B cell (primary cell): ENCODE measurements at regions not wholly inside any gene's neighbourhood (a gene's known extent, or its start where the extent isn't known, plus 50 kb on each side); places are given as distances from the start of the nearest gene placed in this dataset.

Experiments
- ATAC-seq: fragments of 200-7000 bp; cut with Tn5 transposase; one replicate; pipeline ENCODE4 v1.10.0; 2021; ENCODE audit warnings: low read depth, mild to moderate bottlenecking, moderate number of reproducible peaks, moderate library complexity
- CTCF ChIA-PET: fragments of 350-600 bp; sonication (Branson Sonifier 250); formaldehyde crosslinking; loops from one replicate; lab custom pipeline; 2021; ENCODE audit warnings: antibody characterized with exemption, inconsistent platforms; lab: Charles Lee
- POLR2A ChIA-PET: fragments of 350-600 bp; sonication (Branson Sonifier 250); formaldehyde crosslinking; loops from one replicate; lab custom pipeline; 2021; ENCODE audit warnings: antibody characterized with exemption; lab: Charles Lee
- DNase-seq: peaks from one replicate; pipeline ENCODE4 v3.0.0; 2013
- H2AFZ ChIP-seq: 2 replicates; pipeline ENCODE4 v1.6.1; 2012; ENCODE audit warnings: mild to moderate bottlenecking, low read depth, low read length; ENCODE audit not compliant: insufficient read depth, poor library complexity, severe bottlenecking
- H3K27ac ChIP-seq, 2 donors: 1 replicate in 1 of 2; 2 replicates in 1 of 2; pipeline ENCODE4 v1.5.1; 2012 to 2013; ENCODE audit warnings: low read length in 2 of 2, mild to moderate bottlenecking in 2 of 2, moderate library complexity in 1 of 2
- H3K27me3 ChIP-seq, 4 experiments: fragments of 200-600 bp in 1 of 4; sonication (generic) in 1 of 4; replicated peaks in 1 of 4; 1 replicate in 2 of 4; 2 replicates in 2 of 4; pipeline versions ENCODE4 v1.6.1 to v1.7.0; 2013 to 2016; ENCODE audit warnings: low read length in 3 of 4, mild to moderate bottlenecking in 2 of 4, mixed read lengths in 1 of 4, moderate library complexity in 1 of 4; ENCODE audit not compliant: insufficient read depth in 4 of 4, control insufficient read depth in 3 of 4; ENCODE audit errors: control extremely low read depth in 1 of 4
- H3K36me3 ChIP-seq, 2 experiments: replicated peaks in 1 of 2; 1 replicate in 1 of 2; 2 replicates in 1 of 2; pipeline versions ENCODE4 v1.6.1 to v1.7.1; 2013; ENCODE audit warnings: low read length in 1 of 2; ENCODE audit not compliant: insufficient read depth in 2 of 2, control insufficient read depth in 1 of 2; ENCODE audit errors: control extremely low read depth in 1 of 2, extremely low read depth in 1 of 2
- H3K4me1 ChIP-seq, 2 donors: fragments of 200-600 bp in 1 of 2; sonication (generic) in 1 of 2; 1 replicate in 1 of 2; 2 replicates in 1 of 2; pipeline versions ENCODE4 v1.5.1 to v1.6.1; 2013 to 2017; ENCODE audit warnings: low read length in 2 of 2; ENCODE audit not compliant: control insufficient read depth in 2 of 2, insufficient read depth in 2 of 2
- H3K4me2 ChIP-seq: replicated peaks from 2 replicates; pipeline ENCODE3; 2012; ENCODE audit warnings: mild to moderate bottlenecking, low read depth, low read length; ENCODE audit not compliant: poor library complexity, severe bottlenecking
- H3K4me3 ChIP-seq, 5 experiments: fragments of 200-600 bp in 1 of 5; sonication (generic) in 1 of 5; 1 replicate in 3 of 5; 2 replicates in 2 of 5; pipeline versions ENCODE4 v1.5.1 to v1.7.0; 2011 to 2016; ENCODE audit warnings: low read length in 4 of 5, mild to moderate bottlenecking in 4 of 5, low read depth in 2 of 5, control low read depth in 1 of 5, moderate library complexity in 1 of 5; ENCODE audit not compliant: insufficient read depth in 1 of 5; ENCODE audit errors: control extremely low read depth in 1 of 5, extremely low read depth in 1 of 5
- H3K79me2 ChIP-seq: fragments of 200-600 bp; sonication (generic); one replicate; pipeline ENCODE4 v1.6.0; 2016; ENCODE audit warnings: low read length; ENCODE audit not compliant: control insufficient read depth, insufficient read depth
- H3K9ac ChIP-seq: fragments of 200-600 bp; sonication (generic); 2 replicates; pipeline ENCODE4 v1.6.1; 2017; ENCODE audit warnings: mild to moderate bottlenecking, low read length, moderate library complexity
- H3K9me3 ChIP-seq, 3 donors: one replicate each; pipeline versions ENCODE4 v1.6.1 to v1.7.1; 2013; ENCODE audit warnings: low read length in 2 of 3; ENCODE audit not compliant: control insufficient read depth in 2 of 3, insufficient read depth in 1 of 3; ENCODE audit errors: control extremely low read depth in 1 of 3
- H4K20me1 ChIP-seq: 2 replicates; pipeline ENCODE4 v1.6.0; 2012; ENCODE audit warnings: mild to moderate bottlenecking, low read length; ENCODE audit not compliant: insufficient read depth, control insufficient read depth, poor library complexity, severe bottlenecking
- H3K27ac Mint-ChIP-seq: one replicate; pipeline ENCODE4 v1.8.0; 2021; ENCODE audit warnings: mixed read lengths
- H3K27me3 Mint-ChIP-seq: one replicate; pipeline ENCODE4 v1.8.0; 2021; ENCODE audit warnings: mixed read lengths
- H3K4me1 Mint-ChIP-seq: one replicate; pipeline ENCODE4 v1.8.0; 2021; ENCODE audit warnings: mixed read lengths
- H3K4me3 Mint-ChIP-seq: one replicate; pipeline ENCODE4 v1.8.0; 2021; ENCODE audit warnings: mixed read lengths
- H3K9me3 Mint-ChIP-seq: one replicate; pipeline ENCODE4 v1.8.0; 2022; ENCODE audit warnings: mixed read lengths; ENCODE audit not compliant: insufficient read depth
- CTCF ChIP-seq: fragments of 200-600 bp; IDR thresholded peaks from one replicate; pipeline ENCODE4 v1.8.0; 2022; ENCODE audit warnings: antibody characterized with exemption, mild to moderate bottlenecking
- EZH2 ChIP-seq: IDR thresholded peaks from 2 replicates; pipeline ENCODE4 v1.6.1; 2012; ENCODE audit warnings: borderline replicate concordance, low read depth, mild to moderate bottlenecking, moderate library complexity, low read length; ENCODE audit not compliant: insufficient read depth, poor library complexity, severe bottlenecking
- WGBS: methylation state at CpG from one replicate; pipeline ENCODE4 v1.1.5; 2013; ENCODE audit warnings: missing lambda C conversion rate; ENCODE audit not compliant: insufficient coverage; 5-methylcytosine and 5-hydroxymethylcytosine counted together
- intact Hi-C: fragments of 100-400 bp; cut with micrococcal nuclease; formaldehyde crosslinking; loops from one replicate; pipeline ENCODE4 v1.10.0; 2022

- ATAC-seq (no peak), DNase-seq (no peak)
- TF ChIP-seq CTCF: no peak
- no peak for TF ChIP-seq EZH2
- H3K36me3 ChIP-seq: no peaks in the 10 kb centered on the region
- H3K4me3 ChIP-seq: no peak overlapping the region
- ChIA-PET POLR2A (no interaction called here), CTCF (interaction anchor here (0.9 to 1.9 kb wide), 3 partner anchors 518 to 523 kb away, joined by 3 to 7 read pairs (median 4); no protein-coding TSS in a partner anchor)
- H3K9ac ChIP-seq: no peak overlapping the region
- WGBS: no CpG with 5 or more reads among the region's 1 CpG
- H3K27ac Mint-ChIP-seq: no peak overlapping the region
- no peak overlapping the region for H3K27ac ChIP-seq
- no peaks in the 10 kb centered on the region for H3K79me2 ChIP-seq
- H3K9me3 ChIP-seq: peaks cover 0 to 5% (median 0%) of the 10 kb centered on the region in 3 donors
- no peaks in the 10 kb centered on the region for H3K4me1 Mint-ChIP-seq
- no peak overlapping the region for H3K4me2 ChIP-seq
- H3K27me3 ChIP-seq: no peaks in the 10 kb centered on the region
- H3K27me3 Mint-ChIP-seq: no peaks in the 10 kb centered on the region
- peaks cover 6% of the 10 kb centered on the region for H3K9me3 Mint-ChIP-seq
- no peaks in the 10 kb centered on the region for H4K20me1 ChIP-seq
- no peaks in the 10 kb centered on the region for H3K4me1 ChIP-seq
- no peak overlapping the region for H2AFZ ChIP-seq
- H3K4me3 Mint-ChIP-seq: no peak overlapping the region
- intact Hi-C loops: loop anchor here (1.0 kb wide), 1 partner anchor 521 kb away; no protein-coding TSS in a partner anchor
Measured at GRCh38 chr5:40166802-40167201, 512.9 kb upstream of the PTGER4 start.

- Histone ChIP-seq H3K4me1 (no peaks in the 10 kb centered on the region), H3K27me3 (no peaks in the 10 kb centered on the region), H3K4me2 (no peak overlapping the region), H3K9me3 (peaks cover 0 to 5% (median 0%) of the 10 kb centered on the region in 3 donors), H3K79me2 (no peaks in the 10 kb centered on the region), H2AFZ (no peak overlapping the region), H3K4me3 (no peak overlapping the region), H3K36me3 (no peaks in the 10 kb centered on the region), H4K20me1 (no peaks in the 10 kb centered on the region), H3K27ac (no peak overlapping the region), H3K9ac (no peak overlapping the region)
- no peak for TF ChIP-seq CTCF
- H3K4me1 Mint-ChIP-seq: no peaks in the 10 kb centered on the region
- H3K27ac Mint-ChIP-seq: no peak overlapping the region
- peaks cover under 1% of the 10 kb centered on the region for H3K27me3 Mint-ChIP-seq
- intact Hi-C loops: loop anchor here (1.0 kb wide), 1 partner anchor 522 kb away; no protein-coding TSS in a partner anchor
- DNase-seq (no peak), ATAC-seq (no peak)
- no peak overlapping the region for H3K4me3 Mint-ChIP-seq
- CTCF ChIA-PET: interaction anchor here (0.7 to 1.9 kb wide), 4 partner anchors 65 to 523 kb away, joined by 3 to 7 read pairs (median 4); no protein-coding TSS in a partner anchor
- peaks cover 6% of the 10 kb centered on the region for H3K9me3 Mint-ChIP-seq
- POLR2A ChIA-PET: no interaction called here
- WGBS: 88% methylated on average over 1 of the region's 7 CpGs
Measured at GRCh38 chr5:40165789-40166728, 513.7 kb upstream of the PTGER4 start.
